Eye (tissue), 1 donor: ENCODE measurements at regions not wholly inside any gene's neighbourhood (a gene's known extent, or its start where the extent isn't known, plus 50 kb on each side); places are given as distances from the start of the nearest gene placed in this dataset.
"Not testable (repeated sequence)": the region's sequence is repeated elsewhere in the genome, so short reads cannot be mapped to it uniquely, and the experiment has no call there.

Experiments used
- DNase-seq: peaks from one replicate; pipeline ENCODE4 v3.0.0-alpha.2; 2015

GRCh38 chr20:47867831-47868230 is 82.5 kb upstream of the SULF2 start:
- DNase-seq = no peak

GRCh38 chr20:47866480-47866879 is 81.2 kb upstream of the SULF2 start:
- DNase-seq = no peak

- DNase-seq = no peak
These were observed 80.6 kb upstream of the SULF2 start for GRCh38 chr20:47865912-47866311.

GRCh38 chr20:47865451-47865850 is 80.2 kb upstream of the SULF2 start:
- DNase-seq = no peak

- DNase-seq = no peak
These were observed 78.7 kb upstream of the SULF2 start for GRCh38 chr20:47863981-47864380.

- DNase-seq = no peak
These were observed 78.2 kb upstream of the SULF2 start for GRCh38 chr20:47863315-47863965.

- no peak for DNase-seq
These were observed 77.4 kb upstream of the SULF2 start for GRCh38 chr20:47862574-47863240.

- no peak for DNase-seq
These were observed 75.8 kb upstream of the SULF2 start for GRCh38 chr20:47861116-47861515.

GRCh38 chr20:47860049-47860830 is 75.0 kb upstream of the SULF2 start:
- DNase-seq = no peak

GRCh38 chr20:47859278-47859677 is 74.0 kb upstream of the SULF2 start:
- DNase-seq = no peak

- DNase-seq = peak; percentile 81
These were observed 72.5 kb upstream of the SULF2 start for GRCh38 chr20:47857569-47858464.

- no peak for DNase-seq
These were observed 71.9 kb upstream of the SULF2 start for GRCh38 chr20:47857187-47857568.

- DNase-seq = no peak
These were observed 70.5 kb upstream of the SULF2 start for GRCh38 chr20:47855799-47856198.

- DNase-seq = no peak
These were observed 69.5 kb upstream of the SULF2 start for GRCh38 chr20:47854687-47855212.

GRCh38 chr20:47851774-47852173 is 66.5 kb upstream of the SULF2 start:
- no peak for DNase-seq

GRCh38 chr20:47850146-47850545 is 64.9 kb upstream of the SULF2 start:
- DNase-seq = no peak

- DNase-seq = no peak
These were observed 64.3 kb upstream of the SULF2 start for GRCh38 chr20:47849596-47849995.

GRCh38 chr20:47849006-47849405 is 63.7 kb upstream of the SULF2 start:
- DNase-seq = no peak

- DNase-seq = not testable (repeated sequence)
These were observed 63.3 kb upstream of the SULF2 start for GRCh38 chr20:47848534-47848933.

- DNase-seq = peak; percentile 78
These were observed 62.7 kb upstream of the SULF2 start for GRCh38 chr20:47847884-47848485.

- DNase-seq = not testable (repeated sequence)
These were observed 61.9 kb upstream of the SULF2 start for GRCh38 chr20:47847220-47847619.

GRCh38 chr20:47846651-47847050 is 61.4 kb upstream of the SULF2 start:
- DNase-seq = peak; percentile 59
